ENCODE measurements at regions not wholly inside any gene's neighbourhood (a gene's known extent, or its start where the extent isn't known, plus 50 kb on each side); places are given as distances from the start of the nearest gene placed in this dataset.

- TF ChIP-seq CTCF (IDR thresholded peaks at IDR 0.05) (no peak), POLR2AphosphoS5 (IDR thresholded peaks at IDR 0.05) (no peak)
These were observed 855.4 kb upstream of the CELF4 start for GRCh38 chr18:38421021-38421420.
